ENCODE measurements at regions not wholly inside any gene's neighbourhood (a gene's known extent, or its start where the extent isn't known, plus 50 kb on each side); places are given as distances from the start of the nearest gene placed in this dataset.
"Not testable (repeated sequence)": the region's sequence is repeated elsewhere in the genome, so short reads cannot be mapped to it uniquely, and the experiment has no call there.

GRCh38 chr5:91917037-91917814 is 534.1 kb upstream of the ARRDC3 start:
- ATAC-seq; H3K27ac Mint-ChIP-seq; POLR2A ChIA-PET; DNase-seq; H3K4me1 Mint-ChIP-seq; H3K36me3 Mint-ChIP-seq (ENCODE audit: low read depth); intact Hi-C loops (cut with DNase I, micrococcal nuclease); CTCF ChIA-PET; H3K27me3 Mint-ChIP-seq; H3K4me3 Mint-ChIP-seq; H3K9me3 Mint-ChIP-seq (ENCODE audit: low read depth): not testable (repeated sequence)

DNA sequence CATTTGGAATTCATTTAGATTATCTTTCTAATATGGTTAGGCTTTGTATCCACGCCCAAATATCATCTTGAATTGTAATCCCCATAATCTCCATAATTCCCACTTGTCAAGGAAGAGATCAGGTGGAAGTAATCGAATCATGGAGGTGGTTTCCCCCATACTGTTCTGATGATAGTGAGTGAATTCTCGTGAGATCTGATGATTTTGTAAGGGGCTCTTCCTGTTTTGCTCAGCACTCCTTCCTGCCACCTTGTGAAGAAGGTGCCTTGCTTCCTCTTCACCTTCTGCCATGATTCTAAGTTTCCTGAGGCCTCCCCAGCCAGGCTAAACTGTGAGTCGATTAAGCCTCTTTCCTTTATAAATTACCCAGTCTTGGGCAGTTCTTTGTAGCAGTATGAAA is 527.5 kb upstream of the ARRDC3 start:
- Mint-ChIP-seq H3K9me3 (ENCODE audit: low read depth) (peaks cover 2% of the 10 kb centered on the region), H3K4me3 (no peak overlapping the region), H3K27me3 (no peaks in the 10 kb centered on the region), H3K27ac (no peak overlapping the region), H3K36me3 (ENCODE audit: low read depth) (no peaks in the 10 kb centered on the region), H3K4me1 (no peaks in the 10 kb centered on the region)
- intact Hi-C loops (cut with DNase I, micrococcal nuclease): no loop called here
- ATAC-seq (no peak), DNase-seq (no peak)
- ChIA-PET CTCF (no interaction called here), POLR2A (no interaction called here)

DNA sequence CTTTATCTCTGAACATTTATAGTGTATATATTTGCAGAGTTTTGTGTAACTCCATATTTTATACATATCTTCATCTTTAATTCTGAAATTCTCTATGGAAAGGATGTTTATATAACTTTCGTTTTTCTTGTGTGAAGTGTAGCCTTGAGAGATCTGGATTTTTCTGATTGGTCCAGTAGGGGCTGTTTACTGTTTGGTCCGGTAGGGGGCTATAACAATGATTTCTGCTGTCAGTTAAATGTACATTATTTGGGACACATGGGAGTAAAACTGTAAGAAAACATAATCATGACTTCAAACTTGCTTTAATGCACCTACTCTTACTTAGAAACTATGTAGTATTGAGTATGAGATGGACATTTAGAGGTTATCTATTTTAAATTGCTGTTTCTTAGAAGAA is 527.1 kb upstream of the ARRDC3 start:
- Mint-ChIP-seq H3K9me3 (ENCODE audit: low read depth) (peaks cover 2% of the 10 kb centered on the region), H3K36me3 (ENCODE audit: low read depth) (no peaks in the 10 kb centered on the region), H3K27me3 (no peaks in the 10 kb centered on the region), H3K27ac (no peak overlapping the region), H3K4me3 (no peak overlapping the region), H3K4me1 (no peaks in the 10 kb centered on the region)
- ChIA-PET CTCF (no interaction called here), POLR2A (no interaction called here)
- intact Hi-C loops (cut with DNase I, micrococcal nuclease): no loop called here
- ATAC-seq (no peak), DNase-seq (no peak)

DNA sequence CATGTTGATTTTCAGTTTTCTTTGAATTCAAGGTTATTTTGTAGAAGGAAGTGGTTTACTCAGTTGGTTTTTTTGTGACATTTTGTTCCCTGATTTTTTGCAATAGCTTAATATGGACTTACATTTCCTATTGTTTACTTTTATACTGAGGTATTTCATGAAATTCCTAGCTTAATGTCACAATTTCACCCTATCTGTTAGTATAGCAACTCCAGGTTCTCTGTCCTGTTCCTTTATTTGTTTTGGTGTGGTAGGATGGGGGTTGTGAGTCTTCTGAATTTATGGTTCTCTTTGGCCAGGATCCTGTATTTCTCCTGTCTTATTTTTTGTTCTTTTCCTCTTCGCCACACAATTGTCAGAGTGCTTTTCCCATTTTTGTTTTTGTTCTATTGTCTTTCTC is 523.4 kb upstream of the ARRDC3 start:
- no peak for DNase-seq
- no peaks in the 10 kb centered on the region for H3K36me3 Mint-ChIP-seq (ENCODE audit: low read depth)
- ATAC-seq: no peak
- H3K4me3 Mint-ChIP-seq: no peak overlapping the region
- H3K4me1 Mint-ChIP-seq: no peaks in the 10 kb centered on the region
- H3K27me3 Mint-ChIP-seq: no peaks in the 10 kb centered on the region
- POLR2A ChIA-PET: no interaction called here
- H3K9me3 Mint-ChIP-seq (ENCODE audit: low read depth): peaks cover 2% of the 10 kb centered on the region
- intact Hi-C loops (cut with DNase I, micrococcal nuclease): no loop called here
- no peak overlapping the region for H3K27ac Mint-ChIP-seq
- CTCF ChIA-PET: no interaction called here

DNA sequence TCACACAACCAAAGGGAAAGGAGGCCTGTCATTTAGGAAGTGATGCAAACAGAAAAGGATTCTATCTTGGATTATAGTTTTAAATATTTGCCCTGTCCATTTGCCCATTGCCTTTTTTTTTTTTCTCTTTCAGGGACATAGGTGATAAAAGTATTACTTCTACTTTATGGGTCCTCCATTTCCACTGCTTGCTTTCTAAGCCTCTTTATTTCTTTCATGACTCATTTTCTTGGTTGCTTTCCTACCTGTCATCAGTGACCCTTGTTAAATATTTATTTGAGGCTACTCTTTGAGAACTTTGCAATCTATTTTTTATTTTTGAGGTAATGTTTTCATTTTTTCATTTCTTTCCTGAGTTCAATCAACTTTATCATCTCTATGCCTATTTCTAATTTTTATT is 522.9 kb upstream of the ARRDC3 start:
- ChIA-PET POLR2A (no interaction called here), CTCF (no interaction called here)
- H3K4me3 Mint-ChIP-seq: no peak overlapping the region

GRCh38 chr5:91898898-91899297 is 515.8 kb upstream of the ARRDC3 start:
- DNase-seq (no peak), ATAC-seq (no peak)
- Mint-ChIP-seq H3K4me3 (no peak overlapping the region), H3K27ac (no peak overlapping the region), H3K9me3 (ENCODE audit: low read depth) (no peaks in the 10 kb centered on the region), H3K4me1 (no peaks in the 10 kb centered on the region), H3K27me3 (no peaks in the 10 kb centered on the region), H3K36me3 (ENCODE audit: low read depth) (no peaks in the 10 kb centered on the region)
- ChIA-PET CTCF (no interaction called here), POLR2A (no interaction called here)
- intact Hi-C loops (cut with DNase I, micrococcal nuclease): no loop called here

More for the DNA sequence above, 522.9 kb upstream of the ARRDC3 start:
- Mint-ChIP-seq H3K36me3 (ENCODE audit: low read depth) (no peaks in the 10 kb centered on the region), H3K4me1 (no peaks in the 10 kb centered on the region), H3K27ac (no peak overlapping the region), H3K27me3 (no peaks in the 10 kb centered on the region), H3K9me3 (ENCODE audit: low read depth) (peaks cover under 1% of the 10 kb centered on the region)
- no peak for DNase-seq
- ATAC-seq: no peak
- intact Hi-C loops (cut with DNase I, micrococcal nuclease): no loop called here

- Mint-ChIP-seq H3K9me3 (ENCODE audit: low read depth) (no peaks in the 10 kb centered on the region), H3K27ac (no peak overlapping the region), H3K4me3 (no peak overlapping the region), H3K36me3 (ENCODE audit: low read depth) (no peaks in the 10 kb centered on the region), H3K4me1 (no peaks in the 10 kb centered on the region), H3K27me3 (no peaks in the 10 kb centered on the region)
- intact Hi-C loops (cut with DNase I, micrococcal nuclease): no loop called here
- no peak for ATAC-seq
- ChIA-PET POLR2A (no interaction called here), CTCF (no interaction called here)
- DNase-seq: no peak
Observed at GRCh38 chr5:91898019-91898418, 514.9 kb upstream of the ARRDC3 start.

- no peak for DNase-seq
- POLR2A ChIA-PET: no interaction called here
- CTCF ChIA-PET: no interaction called here
- no peaks in the 10 kb centered on the region for H3K36me3 Mint-ChIP-seq (ENCODE audit: low read depth)
- intact Hi-C loops (cut with DNase I, micrococcal nuclease): no loop called here
- H3K4me3 Mint-ChIP-seq: no peak overlapping the region
- no peak for ATAC-seq
- H3K9me3 Mint-ChIP-seq (ENCODE audit: low read depth): peaks cover 1% of the 10 kb centered on the region
- no peaks in the 10 kb centered on the region for H3K27me3 Mint-ChIP-seq
- no peaks in the 10 kb centered on the region for H3K4me1 Mint-ChIP-seq
- no peak overlapping the region for H3K27ac Mint-ChIP-seq
Observed at GRCh38 chr5:91888810-91889209, 505.7 kb upstream of the ARRDC3 start.

GRCh38 chr5:91885291-91886265 is 502.5 kb upstream of the ARRDC3 start:
- no peak for ATAC-seq
- Mint-ChIP-seq H3K36me3 (ENCODE audit: low read depth) (no peaks in the 10 kb centered on the region), H3K9me3 (ENCODE audit: low read depth) (peaks cover 1% of the 10 kb centered on the region), H3K4me1 (no peaks in the 10 kb centered on the region), H3K27ac (no peak overlapping the region), H3K27me3 (no peaks in the 10 kb centered on the region), H3K4me3 (no peak overlapping the region)
- CTCF ChIA-PET: no interaction called here
- intact Hi-C loops (cut with DNase I, micrococcal nuclease): no loop called here
- DNase-seq: no peak
- POLR2A ChIA-PET: no interaction called here

GRCh38 chr5:91884036-91884435 is 500.9 kb upstream of the ARRDC3 start:
- intact Hi-C loops (cut with DNase I, micrococcal nuclease): no loop called here
- POLR2A ChIA-PET: no interaction called here

DNA sequence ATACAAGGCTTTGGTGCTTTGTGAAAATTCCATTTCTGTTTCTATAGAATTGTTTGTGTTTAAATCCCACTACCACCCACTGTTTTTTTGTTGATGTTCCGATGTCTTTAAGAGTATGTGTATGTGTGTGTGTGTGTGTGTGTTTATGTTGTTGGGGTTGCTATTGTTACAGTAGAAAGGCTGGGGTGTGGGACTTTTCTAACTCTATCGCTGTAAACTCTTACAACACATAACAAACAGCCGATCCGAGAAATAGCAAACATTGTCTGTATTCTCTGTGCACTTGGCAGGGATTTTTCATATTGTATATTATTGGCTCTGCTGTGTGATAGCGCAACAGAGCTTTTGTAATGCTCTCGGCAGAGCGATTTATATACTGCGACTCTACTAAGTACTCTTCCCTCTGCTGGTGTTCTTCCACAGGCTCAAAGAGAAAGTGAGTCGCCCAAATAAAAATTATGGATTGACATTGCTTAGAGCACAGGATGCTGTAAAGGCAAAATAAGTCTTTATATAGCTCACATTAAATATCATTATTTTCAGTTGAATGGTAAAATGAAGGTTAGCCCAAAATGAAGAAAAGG is 492.2 kb upstream of the ARRDC3 start:
- intact Hi-C loops (cut with DNase I, micrococcal nuclease): no loop called here
- no peaks in the 10 kb centered on the region for H3K4me1 Mint-ChIP-seq
- ATAC-seq (no peak), DNase-seq (no peak)
- H3K27ac Mint-ChIP-seq: no peak overlapping the region
- no peaks in the 10 kb centered on the region for H3K9me3 Mint-ChIP-seq (ENCODE audit: low read depth)
- H3K4me3 Mint-ChIP-seq: no peak overlapping the region
- no peaks in the 10 kb centered on the region for H3K27me3 Mint-ChIP-seq
- ChIA-PET CTCF (no interaction called here), POLR2A (no interaction called here)
- no peaks in the 10 kb centered on the region for H3K36me3 Mint-ChIP-seq (ENCODE audit: low read depth)

More at GRCh38 chr5:91884036-91884435, 500.9 kb upstream of the ARRDC3 start:
- H3K27me3 Mint-ChIP-seq: no peaks in the 10 kb centered on the region
- H3K27ac Mint-ChIP-seq: no peak overlapping the region
- H3K4me3 Mint-ChIP-seq: no peak overlapping the region
- H3K36me3 Mint-ChIP-seq (ENCODE audit: low read depth): no peaks in the 10 kb centered on the region
- H3K4me1 Mint-ChIP-seq: no peaks in the 10 kb centered on the region
- CTCF ChIA-PET: no interaction called here
- H3K9me3 Mint-ChIP-seq (ENCODE audit: low read depth): peaks cover 1% of the 10 kb centered on the region
- DNase-seq (no peak), ATAC-seq (no peak)

DNA sequence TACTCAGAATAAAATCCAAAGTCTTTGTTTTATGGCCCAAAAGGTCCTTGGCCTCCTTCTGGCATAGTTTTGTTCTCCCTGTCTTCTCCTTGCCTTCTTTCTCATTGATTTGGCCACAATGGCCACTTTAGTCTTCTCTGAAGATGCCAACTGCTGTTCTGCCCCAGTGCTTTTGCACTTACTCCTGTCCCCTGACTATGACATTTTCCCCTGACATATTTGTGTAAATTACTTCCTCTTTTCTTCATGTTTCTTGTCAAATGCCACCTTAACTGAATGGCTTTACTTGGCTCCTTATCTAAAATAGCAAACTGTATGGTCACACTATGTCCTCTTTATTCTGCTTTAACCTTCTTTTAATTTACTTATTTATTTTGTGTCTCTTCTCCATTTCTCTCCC is 484.7 kb upstream of the ARRDC3 start:
- DNase-seq: no peak
- no peaks in the 10 kb centered on the region for H3K9me3 Mint-ChIP-seq (ENCODE audit: low read depth)
- no peaks in the 10 kb centered on the region for H3K4me1 Mint-ChIP-seq
- no peak for ATAC-seq
- ChIA-PET CTCF (no interaction called here), POLR2A (no interaction called here)
- intact Hi-C loops (cut with DNase I, micrococcal nuclease): no loop called here
- H3K4me3 Mint-ChIP-seq: no peak overlapping the region
- no peaks in the 10 kb centered on the region for H3K27me3 Mint-ChIP-seq
- H3K27ac Mint-ChIP-seq: no peak overlapping the region
- no peaks in the 10 kb centered on the region for H3K36me3 Mint-ChIP-seq (ENCODE audit: low read depth)

Measured in activated CD4-positive, alpha-beta T cell treated with anti-CD3 and anti-CD28 coated beads for 36 hours (primary cell).